ENCODE measurements at regions not wholly inside any gene's neighbourhood (a gene's known extent, or its start where the extent isn't known, plus 50 kb on each side); places are given as distances from the start of the nearest gene placed in this dataset.

- POLR2A ChIA-PET = no interaction called here
- DNase-seq (ENCODE audit: extremely low spot score) = no peak
- CTCF ChIA-PET = no interaction called here
- no peak for TF ChIP-seq CTCF (IDR thresholded peaks at IDR 0.05; ENCODE audit: control extremely low read depth, extremely low read depth, low read depth, missing control alignments)
Observed at GRCh38 chr20:60658681-60659080, 593.4 kb upstream of the CDH4 start.

GRCh38 chr20:60659240-60659639, 592.8 kb upstream of the CDH4 start:
- POLR2A ChIA-PET = no interaction called here
- DNase-seq (ENCODE audit: extremely low spot score) = no peak
- no peak for TF ChIP-seq CTCF (IDR thresholded peaks at IDR 0.05; ENCODE audit: control extremely low read depth, extremely low read depth, low read depth, missing control alignments)
- CTCF ChIA-PET = no interaction called here

DNA sequence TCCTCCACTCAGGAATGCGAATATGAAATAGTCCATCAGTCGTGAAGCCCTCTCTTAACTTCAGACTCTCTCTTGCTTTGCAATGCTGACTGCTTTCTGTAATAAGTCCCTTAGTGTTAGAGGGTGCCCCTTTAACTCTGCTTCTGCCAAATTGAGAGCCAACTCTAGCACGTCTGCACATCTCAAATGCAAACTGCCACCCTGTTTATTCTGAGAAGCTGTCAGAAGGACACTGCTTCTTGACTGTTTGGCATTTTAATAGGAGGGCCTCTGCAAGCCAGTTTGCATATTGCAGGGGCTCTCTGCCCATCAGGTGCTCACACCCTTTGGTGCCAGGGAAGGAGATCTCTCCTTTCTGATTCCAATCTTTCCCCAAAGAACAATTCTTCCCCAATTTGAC, 589.8 kb upstream of the CDH4 start:
- no peak for TF ChIP-seq CTCF (IDR thresholded peaks at IDR 0.05; ENCODE audit: control extremely low read depth, extremely low read depth, low read depth, missing control alignments)
- no peak for DNase-seq (ENCODE audit: extremely low spot score)
- ChIA-PET CTCF (no interaction called here), POLR2A (no interaction called here)

DNA sequence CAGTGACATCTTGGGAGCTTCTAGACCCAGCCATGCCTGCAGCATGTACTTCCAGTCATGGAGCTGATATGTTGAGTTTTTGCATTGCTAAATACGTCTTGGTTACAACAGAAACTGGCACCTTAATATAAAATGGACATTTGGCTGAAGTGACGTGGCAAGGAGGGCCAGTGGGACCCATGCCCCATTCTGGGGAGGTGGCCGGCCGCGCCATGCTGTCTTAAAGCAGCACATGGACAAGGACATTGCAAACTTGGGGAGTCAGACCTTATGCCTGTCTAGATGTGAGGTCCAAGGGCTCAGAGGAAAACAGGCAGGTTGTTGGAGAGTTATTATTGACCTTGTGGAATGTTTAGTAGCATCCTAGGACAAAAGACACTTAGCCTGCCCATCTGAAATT, 588.0 kb upstream of the CDH4 start:
- TF ChIP-seq CTCF (IDR thresholded peaks at IDR 0.05; ENCODE audit: control extremely low read depth, extremely low read depth, low read depth, missing control alignments) = no peak
- CTCF ChIA-PET = no interaction called here
- no peak for DNase-seq (ENCODE audit: extremely low spot score)
- POLR2A ChIA-PET = no interaction called here

DNA sequence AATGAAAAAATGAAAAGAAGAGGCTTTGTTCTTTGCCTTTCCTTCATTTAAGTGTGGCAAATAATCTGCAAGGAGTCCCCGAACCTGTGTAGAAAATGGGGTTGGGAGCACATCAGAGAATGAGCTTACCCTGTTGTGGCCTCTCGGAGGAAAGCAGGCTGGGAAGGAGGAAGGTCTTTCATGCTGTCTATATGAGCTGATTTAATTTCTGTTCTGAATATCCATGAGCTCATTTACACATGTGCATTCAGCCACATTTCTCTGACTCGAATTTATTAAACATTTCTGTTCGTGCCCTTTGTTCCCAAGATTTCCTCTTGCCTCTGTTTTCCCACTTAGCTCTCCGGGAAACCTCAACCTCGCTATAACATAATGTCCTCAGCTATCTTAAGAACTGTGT, 584.4 kb upstream of the CDH4 start:
- ChIA-PET CTCF (interaction anchor here (1.3 kb wide), 1 partner anchor 23 kb away, joined by 3 read pairs; no protein-coding TSS in a partner anchor), POLR2A (no interaction called here)
- no peak for DNase-seq (ENCODE audit: extremely low spot score)
- no peak for TF ChIP-seq CTCF (IDR thresholded peaks at IDR 0.05; ENCODE audit: control extremely low read depth, extremely low read depth, low read depth, missing control alignments)

DNA sequence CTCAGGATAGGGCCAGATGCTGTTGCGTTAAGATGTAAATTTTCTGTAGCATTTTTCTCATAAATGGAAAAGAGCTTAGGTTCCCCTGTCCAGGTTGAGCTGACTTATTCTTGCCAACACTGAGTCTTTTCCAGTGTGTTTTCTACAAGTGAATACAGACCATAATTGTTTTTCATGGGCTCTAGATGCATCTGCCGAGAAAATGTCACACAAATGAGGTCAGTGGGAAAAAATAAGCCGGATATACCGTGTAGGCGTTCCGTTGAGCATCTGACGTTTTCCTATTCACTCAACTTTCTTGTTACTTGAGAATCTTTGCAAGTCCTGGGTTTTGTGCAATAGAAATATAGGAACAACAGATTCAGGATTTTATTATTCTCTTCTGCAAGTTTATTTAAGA, 582.9 kb upstream of the CDH4 start:
- no peak for TF ChIP-seq CTCF (IDR thresholded peaks at IDR 0.05; ENCODE audit: control extremely low read depth, extremely low read depth, low read depth, missing control alignments)
- POLR2A ChIA-PET = no interaction called here
- CTCF ChIA-PET = interaction anchor here (1.2 kb wide), 1 partner anchor 76 kb away, joined by 3 read pairs; no protein-coding TSS in a partner anchor
- no peak for DNase-seq (ENCODE audit: extremely low spot score)

DNA sequence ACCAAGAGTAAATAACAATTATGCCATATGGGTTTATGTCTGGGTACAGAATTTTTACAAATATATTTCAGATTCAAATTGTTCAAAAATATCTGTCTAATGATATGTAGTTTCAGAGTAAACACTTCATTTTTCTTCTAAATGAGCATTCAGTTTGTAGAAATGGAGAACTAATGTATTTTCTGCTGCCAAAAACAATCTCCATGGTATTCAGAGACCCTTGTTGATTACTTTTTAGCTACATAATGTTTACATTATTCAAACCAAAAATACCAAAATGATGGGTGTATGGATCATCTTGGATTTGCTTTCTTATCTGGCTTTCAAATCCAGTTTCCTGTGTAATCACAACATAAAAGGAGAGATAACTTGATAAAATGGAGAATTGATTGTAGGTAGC, 576.0 kb upstream of the CDH4 start:
- no peak for TF ChIP-seq CTCF (IDR thresholded peaks at IDR 0.05; ENCODE audit: control extremely low read depth, extremely low read depth, low read depth, missing control alignments)
- ChIA-PET POLR2A (no interaction called here), CTCF (no interaction called here)
- DNase-seq (ENCODE audit: extremely low spot score) = no peak
